ENCODE measurements at regions not wholly inside any gene's neighbourhood (a gene's known extent, or its start where the extent isn't known, plus 50 kb on each side); places are given as distances from the start of the nearest gene placed in this dataset.

DNA sequence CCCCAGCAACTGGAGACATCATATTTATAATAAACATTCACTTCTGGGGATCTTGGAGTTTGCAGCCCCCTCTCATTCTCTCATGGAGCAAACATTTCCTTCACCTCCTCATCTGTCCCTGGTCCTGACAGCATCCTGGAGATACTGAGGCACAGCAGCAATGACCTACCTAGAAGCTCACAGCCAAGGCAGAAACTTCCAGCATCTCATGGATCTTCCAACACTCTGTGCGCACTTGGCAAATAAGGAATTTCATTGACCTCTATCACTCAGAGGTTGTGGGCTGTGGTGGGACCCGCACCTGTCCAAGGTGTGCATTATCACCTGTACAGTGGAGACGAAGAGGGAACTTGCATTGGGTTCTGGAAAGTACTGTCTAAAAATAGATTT lies 109.8 kb downstream of the GGTLC2 start:
- TF ChIP-seq CTCF (IDR thresholded peaks at IDR 0.05) = no peak
- TF ChIP-seq EP300 (IDR thresholded peaks at IDR 0.05) = no peak
- TF ChIP-seq POLR2A (IDR thresholded peaks at IDR 0.05) = no peak

All from ovary (tissue), 3 donors.